GM21786 (cell line): ENCODE measurements at regions not wholly inside any gene's neighbourhood (a gene's known extent, or its start where the extent isn't known, plus 50 kb on each side); places are given as distances from the start of the nearest gene placed in this dataset.

ENCODE experiments used
- ATAC-seq: cut with Tn5 transposase; IDR thresholded peaks from one replicate; pipeline ENCODE4 v1.9.1; 2021; ENCODE audit not compliant: unreplicated experiment

GRCh38 chr2:38207168-38207567 is 131.2 kb upstream of the CYP1B1 start:
- ATAC-seq, result no peak

GRCh38 chr2:38203446-38203810 is 127.5 kb upstream of the CYP1B1 start:
- no peak for ATAC-seq

- no peak for ATAC-seq
Observed at GRCh38 chr2:38202713-38203445, 126.9 kb upstream of the CYP1B1 start.

- ATAC-seq, result no peak
Observed at GRCh38 chr2:38201784-38202183, 125.8 kb upstream of the CYP1B1 start.

GRCh38 chr2:38200598-38200997 is 124.6 kb upstream of the CYP1B1 start:
- ATAC-seq, result no peak

- no peak for ATAC-seq
Observed at GRCh38 chr2:38199127-38199526, 123.2 kb upstream of the CYP1B1 start.

- ATAC-seq, result no peak
Observed at GRCh38 chr2:38194751-38195150, 118.8 kb upstream of the CYP1B1 start.

GRCh38 chr2:38192976-38193375 is 117.0 kb upstream of the CYP1B1 start:
- ATAC-seq, result no peak

- no peak for ATAC-seq
Observed at GRCh38 chr2:38192046-38192445, 116.1 kb upstream of the CYP1B1 start.

- no peak for ATAC-seq
Observed at GRCh38 chr2:38191516-38191915, 115.6 kb upstream of the CYP1B1 start.

- ATAC-seq, result no peak
Observed at GRCh38 chr2:38190542-38191218, 114.7 kb upstream of the CYP1B1 start.

- ATAC-seq, result no peak
Observed at GRCh38 chr2:38187541-38188011, 111.6 kb upstream of the CYP1B1 start.

GRCh38 chr2:38185012-38185491 is 109.1 kb upstream of the CYP1B1 start:
- ATAC-seq, result peak; percentile 95

GRCh38 chr2:38182492-38183003 is 106.6 kb upstream of the CYP1B1 start:
- no peak for ATAC-seq

- ATAC-seq, result no peak
Observed at GRCh38 chr2:38181806-38182491, 106.0 kb upstream of the CYP1B1 start.

GRCh38 chr2:38180754-38181153 is 104.8 kb upstream of the CYP1B1 start:
- ATAC-seq, result no peak

- ATAC-seq, result peak; percentile 80
Observed at GRCh38 chr2:38178556-38179419, 102.8 kb upstream of the CYP1B1 start.

- no peak for ATAC-seq
Observed at GRCh38 chr2:38178119-38178518, 102.2 kb upstream of the CYP1B1 start.

- ATAC-seq, result no peak
Observed at GRCh38 chr2:38176619-38177021, 100.7 kb upstream of the CYP1B1 start.

- no peak for ATAC-seq
Observed at GRCh38 chr2:38174646-38175423, 98.9 kb upstream of the CYP1B1 start.
